ENCODE measurements at regions not wholly inside any gene's neighbourhood (a gene's known extent, or its start where the extent isn't known, plus 50 kb on each side); places are given as distances from the start of the nearest gene placed in this dataset.

DNA sequence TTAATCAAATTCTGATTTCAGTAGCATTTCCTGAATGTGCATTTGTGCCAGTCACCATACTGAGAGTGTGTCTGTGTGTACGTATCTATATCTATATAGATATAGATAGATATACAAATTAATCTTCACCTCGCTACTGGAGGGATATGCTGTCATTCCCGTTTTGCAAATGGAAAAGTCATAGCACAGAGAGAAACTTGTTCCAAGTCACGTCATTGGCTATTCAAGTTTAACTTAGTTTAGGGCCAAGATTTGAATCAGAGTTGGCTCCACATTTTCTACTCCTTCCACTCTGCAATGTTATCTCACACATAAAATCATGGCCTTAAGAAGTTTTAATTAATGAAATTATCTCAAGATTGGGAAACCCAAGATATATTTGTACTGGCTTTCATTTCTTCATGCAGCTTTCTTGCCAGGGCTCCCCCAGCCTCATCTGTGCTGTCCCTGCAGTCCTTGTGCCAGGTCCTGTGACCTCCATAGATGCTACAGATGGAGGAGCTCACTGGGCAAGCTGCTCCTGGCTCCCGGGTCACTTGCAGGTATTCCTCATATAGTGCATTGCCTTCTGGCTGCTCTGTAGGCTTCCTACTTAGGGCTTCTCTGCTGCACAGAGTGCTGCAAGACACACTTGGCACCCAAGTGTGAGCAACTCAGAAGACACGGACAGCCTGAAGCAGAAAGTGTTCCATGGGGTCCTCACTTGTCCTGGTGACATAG is 245.8 kb downstream of the KCNS3 start:
- ChIA-PET CTCF (interaction anchor here (1.0 kb wide), 1 partner anchor 54 kb away, joined by 3 read pairs; no protein-coding TSS in a partner anchor), POLR2A (no interaction called here)
- FAIRE-seq (no peak), DNase-seq (ENCODE audit: low read depth, low spot score) (no peak)
- no peaks in the 10 kb centered on the region for H3K27me3 ChIP-seq (ENCODE audit: control insufficient read depth in 2 of 2, insufficient read depth in 2 of 2, low read length in 2 of 2)
- H3K9me1 ChIP-seq (replicated peaks; ENCODE audit: control insufficient read depth, extremely low read depth, insufficient read depth, low read length) = no peaks in the 10 kb centered on the region
- no peak overlapping the region for H3K9ac ChIP-seq (replicated peaks; ENCODE audit: extremely low read depth, insufficient read depth, low read length)
- no peak overlapping the region for H3K4me2 ChIP-seq (ENCODE audit: insufficient read depth, low read length)
- intact Hi-C loops (cut with micrococcal nuclease) (no loop called here), dilution Hi-C loops (cut with MboI; ENCODE audit: extremely low pct_ligation_motif_present, low sequenced_read_pairs) (no loop called here)
- H3K9me3 ChIP-seq (replicated peaks; ENCODE audit: control insufficient read depth, insufficient read depth, low read length) = no peaks in the 10 kb centered on the region
- no peak overlapping the region for H2AFZ ChIP-seq (ENCODE audit: low read depth, low read length)
- no peak overlapping the region for H3K27ac ChIP-seq (ENCODE audit: insufficient read depth, low read depth, low read length)
- TF ChIP-seq GATA2 (IDR thresholded peaks at IDR 0.05; ENCODE audit: insufficient read depth, insufficient read length, low read depth, low read length) (no peak), EZH2 (IDR thresholded peaks at IDR 0.05; ENCODE audit: borderline replicate concordance, low read depth, low read length, severe bottlenecking) (no peak), MYC (IDR thresholded peaks at IDR 0.05; ENCODE audit: low read depth, low read length) (no peak), POLR2A (IDR thresholded peaks at IDR 0.05; ENCODE audit: low read depth, low read length) (no peak), POLR2AphosphoS5 (IDR thresholded peaks at IDR 0.05; ENCODE audit: insufficient read depth, low read depth, low read length) (no peak), FOS (IDR thresholded peaks at IDR 0.05; ENCODE audit: borderline replicate concordance, insufficient read depth, low read length) (no peak), JUN (IDR thresholded peaks at IDR 0.05; ENCODE audit: borderline replicate concordance, insufficient read depth, insufficient read length, low read depth) (no peak)
- TF ChIP-seq, protein P1, sequence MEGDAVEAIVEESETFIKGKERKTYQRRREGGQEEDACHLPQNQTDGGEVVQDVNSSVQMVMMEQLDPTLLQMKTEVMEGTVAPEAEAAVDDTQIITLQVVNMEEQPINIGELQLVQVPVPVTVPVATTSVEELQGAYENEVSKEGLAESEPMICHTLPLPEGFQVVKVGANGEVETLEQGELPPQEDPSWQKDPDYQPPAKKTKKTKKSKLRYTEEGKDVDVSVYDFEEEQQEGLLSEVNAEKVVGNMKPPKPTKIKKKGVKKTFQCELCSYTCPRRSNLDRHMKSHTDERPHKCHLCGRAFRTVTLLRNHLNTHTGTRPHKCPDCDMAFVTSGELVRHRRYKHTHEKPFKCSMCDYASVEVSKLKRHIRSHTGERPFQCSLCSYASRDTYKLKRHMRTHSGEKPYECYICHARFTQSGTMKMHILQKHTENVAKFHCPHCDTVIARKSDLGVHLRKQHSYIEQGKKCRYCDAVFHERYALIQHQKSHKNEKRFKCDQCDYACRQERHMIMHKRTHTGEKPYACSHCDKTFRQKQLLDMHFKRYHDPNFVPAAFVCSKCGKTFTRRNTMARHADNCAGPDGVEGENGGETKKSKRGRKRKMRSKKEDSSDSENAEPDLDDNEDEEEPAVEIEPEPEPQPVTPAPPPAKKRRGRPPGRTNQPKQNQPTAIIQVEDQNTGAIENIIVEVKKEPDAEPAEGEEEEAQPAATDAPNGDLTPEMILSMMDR (IDR thresholded peaks at IDR 0.05; ENCODE audit: extremely low read depth in 1 of 2, insufficient read depth in 1 of 2, low read depth in 1 of 2, low read length in 2 of 2) = no peak
- TF ChIP-seq, protein P2, sequence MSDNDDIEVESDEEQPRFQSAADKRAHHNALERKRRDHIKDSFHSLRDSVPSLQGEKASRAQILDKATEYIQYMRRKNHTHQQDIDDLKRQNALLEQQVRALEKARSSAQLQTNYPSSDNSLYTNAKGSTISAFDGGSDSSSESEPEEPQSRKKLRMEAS (IDR thresholded peaks at IDR 0.05; ENCODE audit: insufficient read depth, insufficient read length) = no peak
- no peaks in the 10 kb centered on the region for H3K4me1 ChIP-seq (ENCODE audit: control insufficient read depth, extremely low read depth, insufficient read depth, low read length)
- H3K79me2 ChIP-seq (ENCODE audit: control insufficient read depth, insufficient read depth, low read length) = no peaks in the 10 kb centered on the region
- no TSS peak for BruUV-seq (replicated peaks)
- H3K4me3 ChIP-seq (replicated peaks in 1 of 3; ENCODE audit: insufficient read depth in 1 of 3, low read depth in 1 of 3, low read length in 3 of 3) = no peak overlapping the region
- H4K20me1 ChIP-seq (replicated peaks; ENCODE audit: control insufficient read depth, extremely low read depth, insufficient read depth, low read length) = no peaks in the 10 kb centered on the region
- H3K36me3 ChIP-seq (ENCODE audit: control insufficient read depth in 2 of 2, extremely low read depth in 1 of 2, insufficient read depth in 2 of 2, low read length in 2 of 2) = no peaks in the 10 kb centered on the region

Measured in endothelial cell of umbilical vein (primary cell).